ENCODE measurements at regions not wholly inside any gene's neighbourhood (a gene's known extent, or its start where the extent isn't known, plus 50 kb on each side); places are given as distances from the start of the nearest gene placed in this dataset.

DNA sequence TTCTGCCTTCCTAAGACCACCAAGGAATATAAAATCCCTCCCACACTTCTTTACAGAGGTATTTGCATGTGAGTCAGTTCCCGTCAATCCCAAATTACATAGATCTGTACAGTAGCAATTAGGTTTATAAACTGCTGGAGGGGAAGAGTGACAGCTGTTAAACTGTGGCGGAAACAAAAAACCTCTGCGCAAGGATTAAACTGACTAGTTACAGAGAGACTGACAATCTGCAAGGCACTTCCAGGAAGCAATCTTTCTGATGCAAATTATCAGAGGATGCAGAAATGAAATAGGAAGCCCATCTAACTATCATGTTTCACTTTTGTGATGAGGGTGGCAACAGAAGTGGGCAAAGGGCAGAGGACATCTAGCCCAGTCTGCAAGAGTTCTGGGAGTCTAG, 150.4 kb downstream of the RTP4 start:
- H3K27me3 ChIP-seq: no peaks in the 10 kb centered on the region
- DNase-seq (ENCODE audit: low spot score in 2 of 2): no peak
- no peaks in the 10 kb centered on the region for H3K36me3 ChIP-seq
- no peak overlapping the region for H3K4me3 ChIP-seq
- H3K4me1 ChIP-seq: no peaks in the 10 kb centered on the region
- no peak overlapping the region for H3K27ac ChIP-seq
- H3K9me3 ChIP-seq: no peaks in the 10 kb centered on the region
- 78% methylated on average over 3 of the region's 3 CpGs for WGBS
- TF ChIP-seq, protein P1, sequence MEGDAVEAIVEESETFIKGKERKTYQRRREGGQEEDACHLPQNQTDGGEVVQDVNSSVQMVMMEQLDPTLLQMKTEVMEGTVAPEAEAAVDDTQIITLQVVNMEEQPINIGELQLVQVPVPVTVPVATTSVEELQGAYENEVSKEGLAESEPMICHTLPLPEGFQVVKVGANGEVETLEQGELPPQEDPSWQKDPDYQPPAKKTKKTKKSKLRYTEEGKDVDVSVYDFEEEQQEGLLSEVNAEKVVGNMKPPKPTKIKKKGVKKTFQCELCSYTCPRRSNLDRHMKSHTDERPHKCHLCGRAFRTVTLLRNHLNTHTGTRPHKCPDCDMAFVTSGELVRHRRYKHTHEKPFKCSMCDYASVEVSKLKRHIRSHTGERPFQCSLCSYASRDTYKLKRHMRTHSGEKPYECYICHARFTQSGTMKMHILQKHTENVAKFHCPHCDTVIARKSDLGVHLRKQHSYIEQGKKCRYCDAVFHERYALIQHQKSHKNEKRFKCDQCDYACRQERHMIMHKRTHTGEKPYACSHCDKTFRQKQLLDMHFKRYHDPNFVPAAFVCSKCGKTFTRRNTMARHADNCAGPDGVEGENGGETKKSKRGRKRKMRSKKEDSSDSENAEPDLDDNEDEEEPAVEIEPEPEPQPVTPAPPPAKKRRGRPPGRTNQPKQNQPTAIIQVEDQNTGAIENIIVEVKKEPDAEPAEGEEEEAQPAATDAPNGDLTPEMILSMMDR (IDR thresholded peaks at IDR 0.05): no peak
- TF ChIP-seq EP300 (IDR thresholded peaks at IDR 0.05) (no peak), POLR2AphosphoS5 (IDR thresholded peaks at IDR 0.05) (no peak), POLR2A (IDR thresholded peaks at IDR 0.05) (no peak)

DNA sequence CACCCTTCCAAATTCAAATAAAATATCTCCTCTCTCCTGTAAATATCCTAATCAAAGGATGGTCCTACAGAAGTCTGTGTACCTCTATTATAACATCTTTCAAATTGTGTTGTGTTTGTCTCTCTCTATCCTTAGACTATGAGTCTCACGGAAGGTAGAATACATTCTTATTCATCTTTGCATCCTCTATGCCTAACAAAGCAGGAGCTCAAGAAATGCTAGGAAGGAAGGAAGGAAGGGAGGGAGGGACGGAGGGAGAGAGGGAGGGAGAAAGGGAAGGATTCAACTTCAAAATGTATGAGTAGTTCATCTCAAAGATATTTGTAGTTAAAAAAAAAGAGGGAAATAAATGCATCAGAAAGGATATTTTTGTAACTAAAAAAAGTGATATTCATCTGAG, 150.0 kb downstream of the RTP4 start:
- H3K36me3 ChIP-seq: no peaks in the 10 kb centered on the region
- no peaks in the 10 kb centered on the region for H3K9me3 ChIP-seq
- no peaks in the 10 kb centered on the region for H3K27me3 ChIP-seq
- 63% methylated on average over 2 of the region's 2 CpGs for WGBS
- H3K4me3 ChIP-seq: no peak overlapping the region
- H3K4me1 ChIP-seq: no peaks in the 10 kb centered on the region
- H3K27ac ChIP-seq: no peak overlapping the region
- TF ChIP-seq, protein P1 (IDR thresholded peaks at IDR 0.05): no peak
- no peak for TF ChIP-seq POLR2A (IDR thresholded peaks at IDR 0.05)
- no peak for TF ChIP-seq EP300 (IDR thresholded peaks at IDR 0.05)
- no peak for DNase-seq (ENCODE audit: low spot score in 2 of 2)

DNA sequence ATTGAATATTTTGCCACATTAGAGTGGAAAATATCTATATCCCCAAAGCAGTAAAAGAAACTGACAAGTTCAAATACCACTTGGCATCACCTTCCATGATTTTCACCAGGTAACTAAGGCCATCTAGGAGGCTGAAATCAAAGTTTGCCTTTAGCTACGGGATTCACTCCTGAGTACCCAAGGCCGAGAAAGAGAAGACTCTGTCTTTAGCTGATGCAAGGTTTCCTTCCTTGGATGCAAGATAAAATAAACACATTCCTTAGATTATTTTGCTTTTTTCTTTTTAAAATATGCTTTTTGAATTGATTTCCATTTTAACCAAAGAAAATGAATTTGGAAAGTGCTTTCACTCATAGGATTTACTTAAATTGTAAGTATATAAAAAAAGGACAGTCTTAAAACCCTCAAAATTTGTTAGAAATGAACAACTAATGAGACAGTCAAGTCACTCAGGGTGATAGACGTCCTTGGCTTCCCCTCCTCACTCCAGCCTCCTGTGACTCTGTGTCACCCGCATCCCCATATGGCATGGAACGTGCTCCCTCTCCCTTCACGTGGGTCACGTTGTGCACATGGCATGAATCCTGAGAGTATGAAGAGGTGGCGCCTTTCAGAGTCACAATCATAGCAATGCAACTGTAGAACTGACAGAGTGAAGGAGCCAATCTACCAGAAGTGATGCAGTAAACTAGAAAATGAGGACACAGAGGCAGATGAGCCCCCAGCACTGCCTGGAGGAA, 148.4 kb downstream of the RTP4 start:
- Histone ChIP-seq H3K27ac (no peak overlapping the region), H3K4me1 (no peaks in the 10 kb centered on the region), H3K4me3 (no peak overlapping the region), H3K9me3 (no peaks in the 10 kb centered on the region), H3K36me3 (no peaks in the 10 kb centered on the region), H3K27me3 (no peaks in the 10 kb centered on the region)
- 84% methylated on average over 8 of the region's 8 CpGs for WGBS
- TF ChIP-seq EP300 (IDR thresholded peaks at IDR 0.05) (no peak), POLR2A (IDR thresholded peaks at IDR 0.05) (no peak), POLR2AphosphoS5 (IDR thresholded peaks at IDR 0.05) (no peak)
- TF ChIP-seq, protein P1 (IDR thresholded peaks at IDR 0.05): no peak
- no peak for DNase-seq (ENCODE audit: low spot score in 2 of 2)

DNA sequence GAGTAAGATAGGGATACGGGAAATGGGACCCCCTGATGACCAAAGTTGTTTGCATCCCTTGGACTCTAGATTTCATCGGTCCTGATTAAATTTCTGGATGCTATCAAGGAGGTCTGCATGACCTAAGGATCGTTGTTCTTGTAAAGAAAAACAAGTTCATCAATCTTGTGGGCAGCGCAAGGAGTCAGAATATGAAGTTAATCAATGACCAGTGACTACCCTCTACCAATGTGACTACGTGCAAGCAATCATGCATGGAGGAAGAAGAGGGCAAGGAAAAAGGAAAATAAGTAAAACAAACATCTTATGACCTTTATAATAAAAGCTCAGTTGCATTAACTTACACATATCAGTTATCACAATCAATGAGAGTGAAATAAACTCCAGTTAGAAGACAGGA, 139.7 kb downstream of the RTP4 start:
- Histone ChIP-seq H3K27me3 (no peaks in the 10 kb centered on the region), H3K4me3 (no peak overlapping the region), H3K4me1 (no peaks in the 10 kb centered on the region), H3K9me3 (no peaks in the 10 kb centered on the region), H3K27ac (no peak overlapping the region), H3K36me3 (no peaks in the 10 kb centered on the region)
- 84% methylated on average over 5 of the region's 5 CpGs for WGBS
- DNase-seq (ENCODE audit: low spot score in 2 of 2): no peak
- TF ChIP-seq POLR2AphosphoS5 (IDR thresholded peaks at IDR 0.05) (no peak), EP300 (IDR thresholded peaks at IDR 0.05) (no peak), POLR2A (IDR thresholded peaks at IDR 0.05) (no peak)
- TF ChIP-seq, protein P1 (IDR thresholded peaks at IDR 0.05): no peak

DNA sequence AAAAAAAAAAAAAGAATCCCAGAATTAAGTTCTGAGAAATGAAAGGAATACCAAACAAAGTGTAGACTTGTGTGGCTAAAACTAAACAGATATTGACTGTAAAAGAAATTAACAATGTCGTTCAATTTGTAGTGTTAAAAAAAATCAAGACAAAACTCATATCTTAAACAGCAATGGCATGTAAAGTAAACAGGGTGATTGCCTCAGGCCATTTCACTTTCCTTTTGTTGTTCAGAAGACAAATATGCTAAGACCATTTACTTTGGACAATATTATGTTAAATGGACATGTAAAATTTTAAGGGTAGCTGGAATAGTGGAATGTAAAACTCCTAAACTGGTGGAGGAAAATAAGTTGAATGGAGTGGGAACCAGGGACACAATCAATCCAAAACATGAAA, 139.1 kb downstream of the RTP4 start:
- no peak for DNase-seq (ENCODE audit: low spot score in 2 of 2)
- Histone ChIP-seq H3K27me3 (no peaks in the 10 kb centered on the region), H3K9me3 (no peaks in the 10 kb centered on the region), H3K27ac (no peak overlapping the region), H3K4me3 (no peak overlapping the region), H3K4me1 (no peaks in the 10 kb centered on the region), H3K36me3 (no peaks in the 10 kb centered on the region)
- WGBS: 77% methylated on average over 1 of the region's 1 CpG
- no peak for TF ChIP-seq POLR2A (IDR thresholded peaks at IDR 0.05)

DNA sequence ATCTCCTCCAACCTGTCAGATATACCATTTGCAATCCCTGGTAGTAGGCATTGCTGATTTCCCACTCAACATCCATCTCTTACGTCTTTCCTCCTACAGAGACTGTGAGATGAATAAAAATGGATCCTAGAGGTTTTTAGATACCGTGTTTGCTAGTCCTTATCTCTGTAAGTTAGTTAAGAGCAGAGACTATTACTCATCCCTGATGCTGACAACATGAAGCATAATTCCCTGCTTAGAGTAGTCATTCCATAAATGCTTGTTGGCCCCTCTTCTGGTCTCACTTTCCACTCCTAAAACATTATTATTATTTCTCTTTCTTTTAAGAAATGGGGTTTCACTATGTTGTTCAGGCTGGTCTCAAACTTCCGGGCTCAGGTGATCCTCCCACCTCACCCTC, 136.2 kb downstream of the RTP4 start:
- H3K4me1 ChIP-seq: no peaks in the 10 kb centered on the region
- WGBS: 93% methylated on average over 3 of the region's 3 CpGs
- no peak overlapping the region for H3K27ac ChIP-seq
- no peaks in the 10 kb centered on the region for H3K36me3 ChIP-seq
- no peak overlapping the region for H3K4me3 ChIP-seq
- H3K9me3 ChIP-seq: no peaks in the 10 kb centered on the region
- no peaks in the 10 kb centered on the region for H3K27me3 ChIP-seq
- TF ChIP-seq POLR2A (IDR thresholded peaks at IDR 0.05): no peak
- TF ChIP-seq EP300 (IDR thresholded peaks at IDR 0.05): no peak
- no peak for TF ChIP-seq POLR2AphosphoS5 (IDR thresholded peaks at IDR 0.05)
- TF ChIP-seq, protein P1 (IDR thresholded peaks at IDR 0.05): no peak
- DNase-seq (ENCODE audit: low spot score in 2 of 2): no peak

Data from suprapubic skin (tissue), 4 donors.